A549 (cell line): ENCODE measurements at regions not wholly inside any gene's neighbourhood (a gene's known extent, or its start where the extent isn't known, plus 50 kb on each side); places are given as distances from the start of the nearest gene placed in this dataset.

Experiments used
- CTCF ChIP-seq: fragments of >200 bp; sonication (Bioruptor Twin); formaldehyde crosslinking; IDR thresholded peaks from 3 replicates; pipeline ENCODE4 v1.5.1; 2016
- ESRRA ChIP-seq: fragments of 150-350 bp; IDR thresholded peaks from 2 replicates; pipeline ENCODE4 v1.6.1; 2014; ENCODE audit warnings: mild to moderate bottlenecking, low read length, borderline replicate concordance
- JUN ChIP-seq, 2 experiments: fragments of >200 bp; sonication (Bioruptor Twin); formaldehyde crosslinking; IDR thresholded peaks; 2 replicates in 1 of 2; 3 replicates in 1 of 2; pipeline ENCODE4 v1.6.1; 2016 to 2017
- POLR2A ChIP-seq: IDR thresholded peaks from 2 replicates; pipeline ENCODE4 v1.6.1; 2012; ENCODE audit warnings: mild to moderate bottlenecking, low read length
- RAD21 ChIP-seq, 2 experiments: fragments of >200 bp in 1 of 2; sonication (Bioruptor Twin) in 1 of 2; formaldehyde crosslinking in 1 of 2; IDR thresholded peaks in 1 of 2; conservative IDR thresholded peaks in 1 of 2; 2 replicates in 1 of 2; 3 replicates in 1 of 2; pipeline ENCODE4 v1.6.1; 2012 to 2018; ENCODE audit warnings: inconsistent platforms in 1 of 2
- REST ChIP-seq: fragments of 200-600 bp; sonication (generic); IDR thresholded peaks from 2 replicates; pipeline ENCODE4 v1.6.1; 2016; ENCODE audit warnings: antibody characterized with exemption, mild to moderate bottlenecking, moderate library complexity
- USF2 ChIP-seq: fragments of 450-650 bp; IDR thresholded peaks from 2 replicates; pipeline ENCODE4 v1.6.1; 2014; ENCODE audit warnings: antibody characterized with exemption

- no peak for TF ChIP-seq POLR2A
- no peak for TF ChIP-seq CTCF
- TF ChIP-seq ESRRA = no peak
- no peak for TF ChIP-seq JUN (IDR thresholded peaks at IDR 0.05)
- no peak for TF ChIP-seq RAD21 (conservative IDR thresholded peaks at IDR 0.05 in 1 of 2, IDR thresholded peaks at IDR 0.05 in 1 of 2)
- no peak for TF ChIP-seq REST
- TF ChIP-seq USF2 = no peak
Observed at GRCh38 chr2:598058-598802, 79.0 kb downstream of the TMEM18 start.
